MM.1S (cell line): ENCODE measurements at regions not wholly inside any gene's neighbourhood (a gene's known extent, or its start where the extent isn't known, plus 50 kb on each side); places are given as distances from the start of the nearest gene placed in this dataset.

Experiments
- DNase-seq: peaks from one replicate; pipeline ENCODE4 v3.0.0-alpha.2; 2015
- H2AFZ ChIP-seq: fragments of 300-600 bp; sonication (generic); 2 replicates; pipeline ENCODE4 v1.6.0; 2016; ENCODE audit warnings: antibody characterized with exemption, low read length
- H3F3A ChIP-seq: fragments of 300-600 bp; sonication (generic); 2 replicates; pipeline ENCODE4 v1.6.1; 2016; ENCODE audit warnings: mild to moderate bottlenecking, antibody characterized with exemption, low read length, moderate library complexity, mixed read lengths; ENCODE audit not compliant: insufficient read depth
- H3K27ac ChIP-seq: fragments of 300-600 bp; sonication (generic); 2 replicates; pipeline ENCODE4 v1.5.1; 2016; ENCODE audit warnings: mild to moderate bottlenecking, low read length
- H3K27me3 ChIP-seq: fragments of 300-600 bp; sonication (generic); replicated peaks from 2 replicates; pipeline ENCODE4 v1.6.0; 2016; ENCODE audit warnings: low read length; ENCODE audit not compliant: insufficient read depth
- H3K36me3 ChIP-seq: fragments of 300-600 bp; sonication (generic); replicated peaks from 2 replicates; pipeline ENCODE4 v1.6.1; 2016; ENCODE audit warnings: mild to moderate bottlenecking, low read length, mixed read lengths; ENCODE audit not compliant: insufficient read depth
- H3K4me1 ChIP-seq: fragments of 300-600 bp; sonication (generic); 2 replicates; pipeline ENCODE4 v1.6.1; 2016; ENCODE audit warnings: low read length, mixed read lengths
- H3K4me2 ChIP-seq: fragments of 300-600 bp; sonication (generic); 2 replicates; pipeline ENCODE4 v1.6.0; 2016; ENCODE audit warnings: low read depth, low read length
- H3K4me3 ChIP-seq: fragments of 300-600 bp; sonication (generic); 2 replicates; pipeline ENCODE4 v1.5.1; 2016; ENCODE audit warnings: low read length, mixed read lengths
- H3K79me2 ChIP-seq: fragments of 300-600 bp; sonication (generic); 2 replicates; pipeline ENCODE4 v1.6.1; 2016; ENCODE audit warnings: mixed run types, low read length, mixed read lengths
- H3K9ac ChIP-seq: fragments of 300-600 bp; sonication (generic); 2 replicates; pipeline ENCODE4 v1.6.1; 2016; ENCODE audit warnings: low read length, mixed read lengths
- H3K9me2 ChIP-seq: fragments of 300-600 bp; sonication (generic); replicated peaks from 2 replicates; pipeline ENCODE4 v1.6.1; 2016; ENCODE audit warnings: mild to moderate bottlenecking, low read length, mixed read lengths; ENCODE audit not compliant: insufficient read depth
- H3K9me3 ChIP-seq: fragments of 300-600 bp; sonication (generic); replicated peaks from 2 replicates; pipeline ENCODE4 v1.6.1; 2016; ENCODE audit warnings: mild to moderate bottlenecking, low read length, mixed read lengths; ENCODE audit not compliant: insufficient read depth
- H4K20me1 ChIP-seq: fragments of 300-600 bp; sonication (generic); 2 replicates; pipeline ENCODE4 v1.6.1; 2016; ENCODE audit warnings: mild to moderate bottlenecking, low read length, moderate library complexity, mixed read lengths; ENCODE audit not compliant: insufficient read depth
- CTCF ChIP-seq: fragments of 300-600 bp; sonication (generic); IDR thresholded peaks from 2 replicates; pipeline ENCODE4 v1.5.1; 2016; ENCODE audit warnings: antibody characterized with exemption, low read length, mixed read lengths
- EZH2 ChIP-seq: fragments of 300-600 bp; sonication (generic); optimal IDR thresholded peaks from 2 replicates; pipeline ENCODE3; 2017; ENCODE audit warnings: low read depth, mild to moderate bottlenecking, antibody characterized with exemption, low read length, mixed read lengths
- EZH2phosphoT487 ChIP-seq: fragments of 300-600 bp; sonication (generic); IDR thresholded peaks from 2 replicates; pipeline ENCODE4 v1.6.1; 2018; ENCODE audit warnings: antibody characterized with exemption, low read length

GRCh38 chr3:181497358-181497757 lies 214.4 kb upstream of the SOX2 start:
- H3F3A ChIP-seq, result no peaks in the 10 kb centered on the region
- H3K4me3 ChIP-seq, result no peak overlapping the region
- no peak for DNase-seq
- TF ChIP-seq CTCF (no peak), EZH2 (no peak), EZH2phosphoT487 (no peak)
- no peaks in the 10 kb centered on the region for H3K9me2 ChIP-seq
- no peaks in the 10 kb centered on the region for H3K36me3 ChIP-seq
- H3K27me3 ChIP-seq, result no peaks in the 10 kb centered on the region
- no peak overlapping the region for H3K9ac ChIP-seq
- H3K79me2 ChIP-seq, result no peaks in the 10 kb centered on the region
- H3K27ac ChIP-seq, result no peak overlapping the region
- H2AFZ ChIP-seq, result no peak overlapping the region
- no peaks in the 10 kb centered on the region for H3K4me1 ChIP-seq
- no peaks in the 10 kb centered on the region for H4K20me1 ChIP-seq
- H3K4me2 ChIP-seq, result no peak overlapping the region
- H3K9me3 ChIP-seq, result no peaks in the 10 kb centered on the region

DNA sequence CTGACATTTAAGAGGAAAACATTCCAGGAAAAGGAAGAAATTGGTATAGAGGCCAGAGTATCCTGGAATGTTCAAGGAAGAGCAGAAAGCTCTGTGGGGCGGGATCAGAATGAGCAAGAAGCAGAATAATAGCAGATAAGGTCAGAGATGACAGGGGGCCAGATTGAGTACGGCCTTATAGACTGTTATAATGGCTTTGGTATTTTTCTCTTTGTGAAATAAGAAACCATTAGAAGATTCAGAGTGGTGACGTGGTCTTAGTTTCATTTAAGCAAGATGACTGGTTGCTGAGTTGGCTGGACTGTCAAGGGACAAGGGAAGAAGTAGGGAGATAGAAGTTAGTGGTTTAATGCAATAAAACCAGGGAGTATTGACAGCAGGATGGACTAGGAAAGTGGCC lies 218.3 kb upstream of the SOX2 start:
- no peak for TF ChIP-seq CTCF
- no peak for TF ChIP-seq EZH2
- TF ChIP-seq EZH2phosphoT487, result no peak
- Histone ChIP-seq H3F3A (no peaks in the 10 kb centered on the region), H2AFZ (no peak overlapping the region), H3K9me3 (no peaks in the 10 kb centered on the region), H3K9me2 (no peaks in the 10 kb centered on the region), H3K79me2 (no peaks in the 10 kb centered on the region), H3K4me1 (peaks cover 11% of the 10 kb centered on the region; the same call in 1 of the 2 replicates), H3K9ac (no peak overlapping the region), H3K4me2 (no peak overlapping the region), H3K36me3 (no peaks in the 10 kb centered on the region), H3K27me3 (no peaks in the 10 kb centered on the region), H3K27ac (no peak overlapping the region), H4K20me1 (no peaks in the 10 kb centered on the region), H3K4me3 (no peak overlapping the region)
- no peak for DNase-seq

DNA sequence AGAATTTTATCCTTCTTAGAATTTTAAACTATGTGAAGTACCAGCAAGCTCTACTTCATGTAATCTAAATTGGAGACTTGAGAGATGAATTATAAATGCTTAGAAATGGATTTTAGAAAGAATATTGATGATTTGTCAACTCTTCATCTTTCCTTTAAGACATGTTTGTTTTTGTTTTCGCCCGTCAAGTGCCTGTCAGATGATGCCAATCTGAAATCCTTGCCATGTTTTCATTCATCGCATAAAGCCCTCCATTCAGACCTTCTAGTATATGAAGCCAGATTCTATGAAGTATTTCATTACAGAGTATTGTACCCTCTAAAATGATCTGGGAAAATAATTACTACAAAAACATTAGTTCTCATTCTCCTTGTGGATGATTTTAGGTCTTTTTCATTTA lies 223.2 kb upstream of the SOX2 start:
- TF ChIP-seq CTCF, result no peak
- no peak for TF ChIP-seq EZH2phosphoT487
- TF ChIP-seq EZH2, result no peak
- no peak overlapping the region for H3K9ac ChIP-seq
- no peaks in the 10 kb centered on the region for H3K36me3 ChIP-seq
- H3K9me3 ChIP-seq, result no peaks in the 10 kb centered on the region
- no peaks in the 10 kb centered on the region for H3K9me2 ChIP-seq
- no peaks in the 10 kb centered on the region for H3K27me3 ChIP-seq
- H3K4me1 ChIP-seq, result peaks cover 32% of the 10 kb centered on the region
- H2AFZ ChIP-seq, result no peak overlapping the region
- no peak for DNase-seq
- no peaks in the 10 kb centered on the region for H3K79me2 ChIP-seq
- peaks cover 14% of the 10 kb centered on the region for H3F3A ChIP-seq
- no peak overlapping the region for H3K4me2 ChIP-seq
- no peaks in the 10 kb centered on the region for H4K20me1 ChIP-seq
- no peak overlapping the region for H3K27ac ChIP-seq
- no peak overlapping the region for H3K4me3 ChIP-seq
